Endothelial cell of umbilical vein (primary cell): ENCODE measurements at regions not wholly inside any gene's neighbourhood (a gene's known extent, or its start where the extent isn't known, plus 50 kb on each side); places are given as distances from the start of the nearest gene placed in this dataset.

Source experiments
- POLR2A ChIP-seq: IDR thresholded peaks from 2 replicates; pipeline ENCODE4 v1.6.1; 2012; ENCODE audit warnings: low read depth, mild to moderate bottlenecking, control low read depth, low read length
- POLR2AphosphoS5 ChIP-seq: IDR thresholded peaks from 2 replicates; pipeline ENCODE4 v1.6.1; 2012; ENCODE audit warnings: low read depth, mild to moderate bottlenecking, control low read depth, low read length, moderate library complexity; ENCODE audit not compliant: insufficient read depth
- TF ChIP-seq, protein P1 (sequence below), 2 donors: IDR thresholded peaks; 1 replicate in 1 of 2; 2 replicates in 1 of 2; pipeline ENCODE4 v1.5.1; 2011; ENCODE audit warnings: low read length in 2 of 2, mild to moderate bottlenecking in 2 of 2, moderate library complexity in 2 of 2, control low read depth in 1 of 2, inconsistent platforms in 1 of 2, low read depth in 1 of 2; ENCODE audit not compliant: insufficient read depth in 1 of 2; ENCODE audit errors: extremely low read depth in 1 of 2
- TF ChIP-seq, protein P2 (sequence below): IDR thresholded peaks from 2 replicates; pipeline ENCODE4 v1.6.1; 2011; ENCODE audit not compliant: insufficient read depth, insufficient read length

DNA sequence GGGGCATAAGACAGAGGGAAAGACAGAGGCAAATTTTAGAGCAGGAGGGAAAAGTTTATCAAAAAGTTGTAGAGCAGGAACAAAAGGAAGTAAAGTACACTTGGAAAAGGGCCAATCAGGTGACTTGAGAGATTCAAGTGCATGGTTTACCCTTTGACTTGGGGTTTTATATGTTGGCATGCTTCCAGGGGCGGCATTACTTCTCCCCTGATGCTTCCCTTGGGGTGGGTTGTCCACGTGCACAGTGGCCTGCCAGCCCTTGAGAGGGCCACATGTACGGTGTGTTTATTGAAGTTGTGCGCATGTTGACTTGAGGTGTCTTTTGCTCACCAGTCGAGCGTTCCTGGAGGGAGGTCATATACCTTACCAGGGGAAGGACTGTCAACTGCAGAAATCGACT, 259.5 kb upstream of the JARID2 start:
- TF ChIP-seq, protein P1, sequence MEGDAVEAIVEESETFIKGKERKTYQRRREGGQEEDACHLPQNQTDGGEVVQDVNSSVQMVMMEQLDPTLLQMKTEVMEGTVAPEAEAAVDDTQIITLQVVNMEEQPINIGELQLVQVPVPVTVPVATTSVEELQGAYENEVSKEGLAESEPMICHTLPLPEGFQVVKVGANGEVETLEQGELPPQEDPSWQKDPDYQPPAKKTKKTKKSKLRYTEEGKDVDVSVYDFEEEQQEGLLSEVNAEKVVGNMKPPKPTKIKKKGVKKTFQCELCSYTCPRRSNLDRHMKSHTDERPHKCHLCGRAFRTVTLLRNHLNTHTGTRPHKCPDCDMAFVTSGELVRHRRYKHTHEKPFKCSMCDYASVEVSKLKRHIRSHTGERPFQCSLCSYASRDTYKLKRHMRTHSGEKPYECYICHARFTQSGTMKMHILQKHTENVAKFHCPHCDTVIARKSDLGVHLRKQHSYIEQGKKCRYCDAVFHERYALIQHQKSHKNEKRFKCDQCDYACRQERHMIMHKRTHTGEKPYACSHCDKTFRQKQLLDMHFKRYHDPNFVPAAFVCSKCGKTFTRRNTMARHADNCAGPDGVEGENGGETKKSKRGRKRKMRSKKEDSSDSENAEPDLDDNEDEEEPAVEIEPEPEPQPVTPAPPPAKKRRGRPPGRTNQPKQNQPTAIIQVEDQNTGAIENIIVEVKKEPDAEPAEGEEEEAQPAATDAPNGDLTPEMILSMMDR (IDR thresholded peaks at IDR 0.05; ENCODE audit: extremely low read depth in 1 of 2, insufficient read depth in 1 of 2, low read depth in 1 of 2, low read length in 2 of 2) = no peak
- TF ChIP-seq POLR2A (no peak), POLR2AphosphoS5 (no peak)
- TF ChIP-seq, protein P2, sequence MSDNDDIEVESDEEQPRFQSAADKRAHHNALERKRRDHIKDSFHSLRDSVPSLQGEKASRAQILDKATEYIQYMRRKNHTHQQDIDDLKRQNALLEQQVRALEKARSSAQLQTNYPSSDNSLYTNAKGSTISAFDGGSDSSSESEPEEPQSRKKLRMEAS = no peak
